Right atrium auricular region (tissue), 2 donors: ENCODE measurements at regions not wholly inside any gene's neighbourhood (a gene's known extent, or its start where the extent isn't known, plus 50 kb on each side); places are given as distances from the start of the nearest gene placed in this dataset.
"Not testable (repeated sequence)": the region's sequence is repeated elsewhere in the genome, so short reads cannot be mapped to it uniquely, and the experiment has no call there.

Experiments
- DNase-seq: peaks from one replicate; pipeline ENCODE4 v3.0.0-alpha.2; 2019; ENCODE audit warnings: low spot score
- H3K27ac ChIP-seq, 2 donors: fragments of 200-600 bp; sonication (generic); 1 replicate in 1 of 2; 2 replicates in 1 of 2; pipeline ENCODE4 v1.5.1; 2016 to 2019
- H3K27me3 ChIP-seq, 2 donors: fragments of 200-600 bp; sonication (generic); one replicate each; pipeline versions ENCODE4 v1.5.1 to v1.6.0; 2017 to 2019
- H3K36me3 ChIP-seq: fragments of 200-600 bp; sonication (generic); one replicate; pipeline ENCODE4 v1.5.1; 2016
- H3K4me1 ChIP-seq, 2 donors: fragments of 200-600 bp; sonication (generic); one replicate each; pipeline versions ENCODE4 v1.5.1 to v1.6.0; 2017 to 2019
- H3K4me3 ChIP-seq, 2 donors: fragments of 200-600 bp; sonication (generic); 1 replicate in 1 of 2; 2 replicates in 1 of 2; pipeline ENCODE4 v1.5.1; 2017 to 2019; ENCODE audit warnings: mild to moderate bottlenecking in 1 of 2, moderate library complexity in 1 of 2
- H3K9me3 ChIP-seq, 2 donors: fragments of 200-600 bp; sonication (generic); one replicate each; pipeline ENCODE4 v1.5.1; 2019
- CTCF ChIP-seq, 2 donors: fragments of 200-600 bp; sonication (generic); IDR thresholded peaks; one replicate each; pipeline ENCODE4 v1.5.1; 2019; ENCODE audit warnings: antibody characterized with exemption in 2 of 2

- TF ChIP-seq CTCF (IDR thresholded peaks at IDR 0.05) = no peak
- H3K27me3 ChIP-seq = no peaks in the 10 kb centered on the region
- no peak overlapping the region for H3K4me3 ChIP-seq
- no peaks in the 10 kb centered on the region for H3K36me3 ChIP-seq
- no peak for DNase-seq
- no peaks in the 10 kb centered on the region for H3K9me3 ChIP-seq
- no peak overlapping the region for H3K27ac ChIP-seq
- no peaks in the 10 kb centered on the region for H3K4me1 ChIP-seq
Measured at GRCh38 chr22:18731075-18731666, 119.5 kb upstream of the RIMBP3 start.

DNA sequence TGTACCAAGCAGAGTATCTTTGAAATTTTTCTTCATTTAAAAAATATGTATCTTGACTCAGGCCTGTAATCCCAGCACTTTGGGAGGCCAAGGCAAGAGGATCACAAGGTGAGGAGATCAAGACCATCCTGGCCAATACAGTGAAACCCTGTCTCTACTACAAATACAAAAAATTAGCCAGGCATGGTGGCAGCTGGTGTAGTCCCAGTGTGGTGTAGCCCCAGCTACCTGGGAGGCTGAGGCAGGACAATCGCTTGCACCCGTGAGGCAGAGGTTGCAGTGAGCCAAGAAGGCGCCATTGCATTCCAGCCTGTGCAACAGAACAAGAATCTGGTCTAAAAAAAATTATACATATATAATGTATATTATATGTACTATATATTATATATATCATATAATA, 118.7 kb upstream of the RIMBP3 start:
- not testable (repeated sequence) for H3K4me3 ChIP-seq, H3K27ac ChIP-seq, H3K4me1 ChIP-seq, H3K27me3 ChIP-seq, H3K9me3 ChIP-seq, H3K36me3 ChIP-seq
- peak; percentile 58 for DNase-seq
